Mucosa of descending colon (tissue), 3 donors: ENCODE measurements at regions not wholly inside any gene's neighbourhood (a gene's known extent, or its start where the extent isn't known, plus 50 kb on each side); places are given as distances from the start of the nearest gene placed in this dataset.

ENCODE experiments used
- ATAC-seq: fragments of 200-7000 bp; cut with Tn5 transposase; one replicate; pipeline ENCODE4 v1.9.1; 2020; ENCODE audit warnings: mild to moderate bottlenecking, moderate library complexity
- DNase-seq, 3 donors: peaks; one replicate each; pipeline ENCODE4 v3.0.0-alpha.2; 2020
- H3K36me3 ChIP-seq: fragments of 200-600 bp; one replicate; pipeline ENCODE4 v1.8.0; 2021; ENCODE audit warnings: low read depth, mild to moderate bottlenecking
- H3K4me1 ChIP-seq: fragments of 200-600 bp; one replicate; pipeline ENCODE4 v1.8.0; 2021; ENCODE audit warnings: low read depth, mild to moderate bottlenecking
- H3K4me3 ChIP-seq: fragments of 200-600 bp; one replicate; pipeline ENCODE4 v1.8.0; 2021; ENCODE audit warnings: mild to moderate bottlenecking
- H3K9me3 ChIP-seq: fragments of 200-600 bp; one replicate; pipeline ENCODE4 v1.8.0; 2021; ENCODE audit warnings: mild to moderate bottlenecking
- CTCF ChIP-seq: fragments of 200-600 bp; IDR thresholded peaks from one replicate; pipeline ENCODE4 v1.8.0; 2022; ENCODE audit warnings: antibody characterized with exemption, mild to moderate bottlenecking
- intact Hi-C, 2 donors: fragments of 100-400 bp; cut with DNase I in 1 of 2; cut with micrococcal nuclease in 1 of 2; formaldehyde crosslinking; loops; one replicate each; pipeline versions ENCODE4 v1.11.0 to v1.11.1; 2022; cut with DNase I, micrococcal nuclease
- donor health status: DM: no; HTN: no; CAD: no; lungs with moderate emphysema.
- donor health status: DM: no; HTN: no; CAD: no.
- donor health status: DM: no; HTN: yes; CAD: no.

DNA sequence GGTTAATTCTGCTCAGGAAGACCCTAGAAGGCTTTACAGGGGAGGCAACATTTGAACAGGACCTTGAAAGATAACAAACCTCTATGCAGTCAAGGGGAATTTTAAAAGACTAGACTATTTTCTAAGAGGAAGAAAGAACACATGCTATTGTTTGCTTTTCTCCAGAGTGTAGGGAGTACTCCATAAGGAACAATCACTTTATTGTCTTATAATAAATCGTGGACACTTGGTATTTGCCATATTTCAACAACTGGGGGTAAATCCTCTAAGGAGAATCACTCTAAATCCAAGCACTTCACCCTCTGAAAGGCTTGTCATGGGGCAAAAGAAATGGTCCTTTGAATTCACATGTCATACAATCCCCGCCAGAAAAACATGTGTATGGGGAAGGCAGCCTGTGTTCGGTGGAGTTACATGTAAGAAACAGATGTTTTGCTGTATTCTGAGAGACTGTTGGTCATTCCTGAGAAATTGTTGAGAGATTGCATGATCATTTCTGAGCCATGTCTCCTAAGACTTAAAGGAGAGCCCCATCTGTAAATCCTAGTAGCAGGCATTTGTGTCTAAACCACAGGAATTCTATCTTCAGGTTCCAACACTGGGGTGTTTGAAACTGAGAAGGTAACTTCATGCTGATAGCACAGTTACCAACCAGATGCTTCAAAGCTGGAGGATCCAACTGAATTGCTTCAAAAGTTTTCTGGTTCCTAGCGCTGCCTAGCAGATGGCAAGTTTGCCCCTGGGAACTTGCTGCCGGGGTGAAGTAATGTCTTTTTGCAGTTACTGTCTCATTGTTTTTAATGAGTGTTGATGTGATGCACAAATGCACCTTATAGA lies 66.8 kb downstream of the FZD4 start:
- Histone ChIP-seq H3K4me1 (no peaks in the 10 kb centered on the region), H3K4me3 (no peak overlapping the region), H3K9me3 (no peaks in the 10 kb centered on the region), H3K36me3 (no peaks in the 10 kb centered on the region)
- peak; percentile 28 for ATAC-seq
- no peak for DNase-seq
- intact Hi-C loops = no loop called here
- no peak for TF ChIP-seq CTCF

GRCh38 chr11:86889001-86889341 lies 66.2 kb downstream of the FZD4 start:
- Histone ChIP-seq H3K4me3 (no peak overlapping the region), H3K36me3 (no peaks in the 10 kb centered on the region), H3K4me1 (no peaks in the 10 kb centered on the region), H3K9me3 (no peaks in the 10 kb centered on the region)
- ATAC-seq (no peak), DNase-seq (no peak)
- TF ChIP-seq CTCF = no peak
- intact Hi-C loops = no loop called here

GRCh38 chr11:86891036-86891435 lies 64.2 kb downstream of the FZD4 start:
- intact Hi-C loops = no loop called here
- TF ChIP-seq CTCF = no peak
- ATAC-seq = no peak
- Histone ChIP-seq H3K9me3 (no peaks in the 10 kb centered on the region), H3K4me3 (no peak overlapping the region), H3K36me3 (no peaks in the 10 kb centered on the region), H3K4me1 (no peaks in the 10 kb centered on the region)
- DNase-seq = no peak

DNA sequence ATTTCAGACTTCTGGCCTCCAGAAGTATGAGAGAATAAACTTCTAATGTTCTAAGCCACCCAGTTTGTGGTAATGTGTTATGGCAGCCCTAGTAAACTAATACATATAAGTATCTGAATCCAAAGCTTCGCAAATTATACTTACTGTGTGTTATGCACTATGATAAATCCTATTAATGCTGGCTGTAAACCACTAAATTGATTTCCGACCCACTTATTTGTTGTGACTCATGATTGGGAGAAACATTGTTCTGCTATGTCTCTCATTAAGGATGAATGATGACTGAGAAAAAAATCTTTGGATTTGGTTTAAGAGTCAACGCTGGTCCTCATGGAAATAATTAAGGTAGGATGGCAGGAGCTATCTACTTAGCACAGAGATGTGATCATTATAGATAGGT lies 62.0 kb downstream of the FZD4 start:
- TF ChIP-seq CTCF = no peak
- H3K4me3 ChIP-seq = no peak overlapping the region
- DNase-seq = no peak
- ATAC-seq = no peak
- H3K9me3 ChIP-seq = no peaks in the 10 kb centered on the region
- intact Hi-C loops = no loop called here
- H3K4me1 ChIP-seq = no peaks in the 10 kb centered on the region
- H3K36me3 ChIP-seq = no peaks in the 10 kb centered on the region
